Activated T-cell treated with anti-CD3 and anti-CD28 coated beads for 24 hours (primary cell): ENCODE measurements at regions not wholly inside any gene's neighbourhood (a gene's known extent, or its start where the extent isn't known, plus 50 kb on each side); places are given as distances from the start of the nearest gene placed in this dataset.
A peak's percentile ranks its signal among the peaks of the same experiment; 100 is the strongest.

Experiments
- DNase-seq: peaks from one replicate; pipeline ENCODE4 v3.0.0-alpha.2; 2020; ENCODE audit warnings: low read depth

GRCh38 chr2:215685238-215685990 lies 249.5 kb upstream of the FN1 start:
- DNase-seq = no peak

- no peak for DNase-seq
Measured at GRCh38 chr2:215684448-215685237, 248.8 kb upstream of the FN1 start.

- no peak for DNase-seq
Measured at GRCh38 chr2:215683295-215683694, 247.4 kb upstream of the FN1 start.

- no peak for DNase-seq
Measured at GRCh38 chr2:215681799-215682596, 246.1 kb upstream of the FN1 start.

DNA sequence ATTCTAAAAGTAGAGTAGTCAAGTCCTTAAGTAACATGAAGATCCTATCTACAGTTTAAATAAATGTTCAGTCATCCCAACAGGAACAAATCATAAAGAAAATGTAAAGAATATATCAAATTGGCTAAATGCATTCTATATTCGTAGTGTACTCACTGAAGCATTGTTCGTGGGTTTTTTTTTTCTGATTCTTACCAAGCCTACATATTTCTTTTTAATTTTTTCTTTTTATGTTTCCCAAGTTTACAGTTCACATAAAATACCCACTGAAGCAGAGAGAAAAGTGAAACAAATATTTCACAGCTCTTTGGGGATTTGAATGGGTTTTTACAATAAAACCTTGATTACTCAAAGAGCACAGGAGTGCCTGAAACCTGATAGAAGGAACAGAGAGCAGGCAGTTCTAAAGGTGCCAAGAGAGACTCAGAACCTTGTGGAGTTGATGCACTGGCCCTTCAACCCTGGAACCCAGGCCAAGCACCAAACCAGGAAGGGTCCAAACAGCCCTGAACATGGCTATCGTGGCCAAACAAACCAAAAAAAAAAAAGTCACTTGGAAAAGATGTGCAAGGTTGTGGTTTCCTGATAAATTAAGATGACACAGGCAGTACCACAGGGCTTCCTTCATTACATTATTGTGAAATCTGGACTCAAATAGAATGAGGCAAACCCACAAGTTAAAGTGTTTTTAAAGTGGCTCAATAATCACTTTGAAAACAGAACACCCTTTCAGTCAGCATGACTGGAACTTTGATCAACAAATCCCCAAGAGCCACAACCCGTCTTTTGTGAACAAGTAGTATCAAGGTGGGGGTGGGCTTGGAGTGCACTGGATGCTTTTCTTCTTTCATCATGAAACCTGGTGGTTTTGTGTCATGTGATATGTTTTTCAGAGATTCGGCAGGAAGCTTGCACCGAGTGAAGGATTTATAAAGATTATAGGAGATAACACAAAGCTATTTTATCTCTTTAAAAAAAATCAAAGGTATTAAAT lies 245.0 kb upstream of the FN1 start:
- DNase-seq = peak; percentile 9

GRCh38 chr2:215678094-215678493 lies 242.2 kb upstream of the FN1 start:
- no peak for DNase-seq

DNA sequence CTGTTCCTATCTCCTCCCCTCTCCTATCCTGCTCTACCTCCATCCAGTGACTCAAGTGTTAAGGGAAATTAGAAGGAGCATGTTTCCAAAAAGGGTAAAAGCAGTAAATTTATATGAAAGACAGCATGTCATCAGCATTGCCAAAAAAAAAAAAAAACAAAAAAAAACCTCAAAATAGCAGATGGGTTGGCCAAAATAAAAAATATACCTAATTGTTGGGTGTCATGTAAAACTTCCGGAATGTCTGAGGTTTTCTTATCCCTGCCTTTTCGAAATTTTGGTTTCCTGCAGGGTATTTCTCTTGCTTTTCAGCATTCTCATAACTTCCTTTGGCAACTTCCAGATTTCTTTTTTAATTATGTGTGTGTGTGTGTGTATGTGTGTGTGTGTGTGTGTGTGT lies 241.6 kb upstream of the FN1 start:
- no peak for DNase-seq

DNA sequence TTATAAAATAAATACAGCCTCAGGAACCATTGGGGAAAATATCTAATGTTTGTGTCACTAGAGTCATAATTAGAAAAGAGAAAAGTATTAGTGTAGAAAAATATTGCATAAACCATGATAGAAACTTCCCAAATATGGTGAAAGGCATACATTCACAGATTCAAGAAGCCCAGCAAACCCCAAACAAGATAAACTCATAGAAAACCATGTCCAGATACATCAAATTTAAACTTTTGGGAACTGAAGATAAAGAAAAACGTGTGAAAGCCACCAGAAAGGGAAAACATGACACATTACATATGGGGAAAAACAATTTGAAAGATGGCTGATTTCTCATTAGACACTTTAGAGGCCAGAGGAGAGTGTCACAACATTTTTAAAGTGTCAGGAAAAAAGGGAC lies 236.5 kb upstream of the FN1 start:
- no peak for DNase-seq

GRCh38 chr2:215671691-215672090 lies 235.8 kb upstream of the FN1 start:
- DNase-seq = no peak

- no peak for DNase-seq
Measured at GRCh38 chr2:215671244-215671643, 235.4 kb upstream of the FN1 start.

DNA sequence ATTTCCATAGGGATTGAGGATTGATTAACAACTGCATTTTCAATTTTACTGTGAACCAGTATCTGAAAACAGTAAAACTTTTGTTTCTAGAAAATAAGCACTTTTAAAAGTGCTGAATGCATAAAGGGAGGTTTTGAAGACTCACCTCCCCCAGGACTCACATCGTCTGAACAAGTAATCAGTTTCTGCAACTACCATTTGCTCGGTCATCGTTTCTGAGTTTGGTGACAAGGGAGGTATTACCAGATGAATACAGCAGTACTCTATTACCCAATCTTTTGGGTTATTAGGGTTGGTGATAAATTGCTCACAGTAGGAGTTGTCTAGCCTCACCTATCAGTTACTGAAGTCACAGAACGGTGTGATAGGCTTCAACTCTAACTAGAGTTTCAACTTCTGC lies 234.5 kb upstream of the FN1 start:
- no peak for DNase-seq

DNA sequence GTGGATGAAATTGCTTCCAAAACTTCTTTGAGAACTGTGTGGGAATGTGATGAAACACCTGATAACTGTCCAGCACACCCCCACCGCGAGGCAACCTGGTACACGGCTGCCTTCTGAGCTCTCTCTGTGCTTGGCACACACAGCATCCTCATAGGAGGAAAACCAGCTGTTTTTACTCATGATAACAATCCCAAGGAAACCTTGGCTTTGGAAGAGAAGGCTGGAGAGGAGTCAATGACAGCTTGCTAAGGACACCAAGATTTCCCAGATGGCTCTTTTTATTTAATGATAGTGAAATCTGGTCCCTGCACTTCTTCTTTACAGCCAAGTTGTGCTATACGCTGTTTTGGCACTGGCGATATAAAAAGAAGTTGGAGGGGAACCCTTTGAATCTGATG lies 232.5 kb upstream of the FN1 start:
- DNase-seq = no peak

- no peak for DNase-seq
Measured at GRCh38 chr2:215667585-215668377, 231.9 kb upstream of the FN1 start.

DNA sequence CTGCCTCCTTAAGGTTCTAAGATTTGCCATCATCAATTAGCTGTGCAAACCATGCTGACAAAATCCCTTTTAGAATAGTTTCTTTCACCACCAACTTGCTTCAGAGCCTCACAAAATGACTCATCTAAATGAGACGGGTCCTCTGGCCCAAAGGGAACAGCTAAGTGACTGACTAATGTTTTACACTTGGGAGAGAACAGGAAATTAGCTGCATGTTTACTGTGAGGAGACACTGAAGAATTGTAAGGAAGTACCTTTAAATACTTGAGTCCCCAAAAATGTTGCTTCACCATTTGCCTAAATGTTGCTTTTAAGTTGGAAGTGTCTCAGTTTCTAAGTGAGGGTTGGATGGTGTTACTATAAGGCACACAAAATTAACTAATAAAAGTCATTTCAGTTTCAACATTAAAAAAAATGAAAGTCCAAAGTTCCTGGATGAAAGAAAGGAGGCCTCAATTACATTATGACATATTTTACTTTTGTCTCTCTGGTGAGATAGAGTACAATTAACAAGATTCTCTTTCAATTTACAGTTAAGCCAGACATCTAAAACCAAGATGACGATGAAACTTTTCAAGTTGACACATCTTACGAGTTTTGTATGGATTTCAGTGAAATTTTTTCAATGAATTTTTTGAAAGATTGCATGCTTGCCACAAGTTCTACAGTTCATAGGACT lies 229.1 kb upstream of the FN1 start:
- no peak for DNase-seq

DNA sequence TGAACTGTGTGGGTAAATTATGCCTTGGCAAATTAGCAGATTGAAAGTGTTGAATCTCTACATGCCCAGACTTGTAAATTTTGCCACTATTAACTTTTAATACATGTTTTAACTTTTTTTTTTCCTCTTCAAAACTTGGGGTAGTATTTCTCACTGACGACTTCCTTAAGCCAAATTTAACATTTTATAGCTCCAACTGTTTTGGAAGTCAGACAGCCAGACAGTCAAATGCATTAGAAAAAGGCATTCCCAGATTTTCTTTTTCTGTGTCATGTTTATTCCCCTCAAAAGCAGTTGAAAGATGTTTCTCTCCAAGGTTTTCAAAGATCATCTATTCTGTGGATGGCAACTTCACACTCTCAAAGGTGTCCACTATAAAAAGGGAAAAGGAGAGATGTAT lies 226.8 kb upstream of the FN1 start:
- no peak for DNase-seq

DNA sequence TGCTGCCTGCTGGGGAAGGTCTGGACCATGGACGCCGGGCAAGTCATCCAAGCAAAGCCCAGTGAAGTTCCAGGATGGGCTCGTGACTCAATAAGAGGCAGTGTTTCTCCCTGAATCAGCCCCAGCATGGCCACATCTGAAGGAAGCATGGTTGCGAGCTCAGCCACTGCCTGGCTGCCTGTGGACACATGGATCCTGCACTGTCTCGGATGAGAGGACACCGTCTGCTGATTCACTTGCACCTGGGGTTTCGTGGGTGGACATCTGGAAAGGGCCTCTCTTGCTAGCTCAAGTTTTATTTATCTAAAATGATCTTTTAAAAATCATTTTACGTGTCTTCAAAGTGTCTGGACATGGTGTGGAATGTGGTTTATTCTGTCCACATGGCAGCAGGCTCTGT lies 224.8 kb upstream of the FN1 start:
- no peak for DNase-seq

DNA sequence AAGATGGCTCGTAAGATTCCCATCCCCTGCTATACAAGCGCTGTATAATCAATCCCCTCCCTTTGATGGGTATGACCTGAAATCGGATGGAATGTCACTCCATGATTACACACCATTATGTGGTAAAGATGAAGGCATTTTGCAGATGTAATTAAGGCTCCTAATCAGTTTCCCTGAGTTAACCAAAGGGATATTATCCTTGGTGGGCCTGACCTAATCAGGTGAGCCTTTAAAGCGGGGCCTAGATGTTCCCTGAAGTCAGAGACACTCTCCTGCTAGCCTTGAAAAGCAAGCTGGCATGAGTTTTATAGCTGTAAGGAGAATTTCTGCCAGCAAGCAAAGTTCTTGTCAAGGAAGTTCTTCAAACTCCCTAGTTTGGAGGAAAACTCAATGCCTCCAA lies 223.8 kb upstream of the FN1 start:
- no peak for DNase-seq

DNA sequence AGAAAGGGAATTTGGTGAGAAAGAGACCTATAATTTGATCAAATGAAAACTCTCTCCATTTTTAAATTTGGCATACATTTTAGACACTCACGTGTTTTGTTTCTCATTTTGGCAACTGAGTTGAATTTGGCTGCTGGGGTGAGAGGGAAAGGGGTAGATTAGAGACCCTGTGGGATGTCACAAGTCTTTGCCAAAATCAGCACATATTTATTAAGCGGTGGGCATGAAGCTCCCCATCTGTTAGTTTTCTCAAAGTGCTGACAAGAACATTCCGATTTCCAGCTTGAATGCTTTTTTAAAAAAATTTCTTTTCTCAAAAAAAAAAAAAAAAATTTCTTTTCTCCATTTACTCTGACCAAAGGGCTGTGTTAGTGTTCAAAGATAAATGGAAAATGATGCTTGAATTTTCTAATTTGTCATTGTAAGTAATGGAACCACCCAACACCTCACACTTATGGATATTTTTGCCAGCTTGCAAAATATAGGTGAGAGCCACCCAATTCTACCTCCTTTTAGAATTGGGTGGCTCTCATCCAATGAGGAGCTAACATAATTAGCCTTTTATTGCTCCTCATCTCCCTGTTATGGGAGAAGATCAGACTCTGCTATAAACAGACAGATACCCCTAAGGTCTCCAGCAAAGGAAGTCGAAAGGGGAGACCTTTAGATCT lies 222.9 kb upstream of the FN1 start:
- no peak for DNase-seq

DNA sequence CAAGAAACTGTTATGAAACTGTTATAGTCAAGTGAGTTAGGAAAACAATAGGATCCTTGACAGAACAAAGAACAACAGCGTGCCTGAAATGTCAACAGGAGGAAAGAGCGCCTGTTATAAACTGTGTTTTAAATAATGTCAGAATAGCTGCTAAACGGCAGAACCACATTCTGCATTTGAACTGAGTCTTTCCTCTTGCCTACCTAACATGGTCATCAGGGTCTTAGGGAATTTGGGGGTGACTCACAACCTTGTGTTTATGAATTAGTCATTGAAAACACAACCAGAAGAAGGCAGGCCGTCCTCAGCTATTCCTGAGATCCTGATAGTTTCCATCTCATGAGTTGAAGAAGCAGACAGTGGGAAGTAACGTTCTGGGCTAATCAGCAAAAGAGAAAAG lies 222.0 kb upstream of the FN1 start:
- no peak for DNase-seq
